Left renal cortex interstitium (tissue), 4 donors: ENCODE measurements at regions not wholly inside any gene's neighbourhood (a gene's known extent, or its start where the extent isn't known, plus 50 kb on each side); places are given as distances from the start of the nearest gene placed in this dataset.
"Not testable (repeated sequence)": the region's sequence is repeated elsewhere in the genome, so short reads cannot be mapped to it uniquely, and the experiment has no call there.

Experiments
- DNase-seq, 4 donors: peaks; one replicate each; pipeline ENCODE4 v3.0.0-alpha.2; 2013; ENCODE audit warnings: low read depth in 4 of 4, low spot score in 2 of 4, missing footprints in 1 of 4

DNA sequence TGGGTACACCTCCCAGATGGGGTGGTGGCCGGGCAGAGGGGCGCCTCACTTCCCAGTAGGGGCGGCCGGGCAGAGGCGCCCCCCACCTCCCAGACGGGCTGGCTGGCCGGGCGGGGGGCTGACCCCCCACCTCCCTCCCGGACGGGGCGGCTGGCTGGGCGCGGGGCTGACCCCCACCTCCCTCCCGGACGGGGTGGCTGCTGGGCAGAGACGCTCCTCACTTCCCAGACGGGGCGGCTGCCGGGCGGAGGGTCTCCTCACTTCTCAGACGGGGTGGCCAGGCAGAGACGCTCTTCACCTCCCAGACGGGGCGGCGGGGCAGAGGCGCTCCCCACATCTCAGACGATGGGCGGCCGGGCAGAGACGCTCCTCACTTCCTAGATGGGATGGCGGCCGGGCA lies 240.6 kb downstream of the IL20RB start:
- not testable (repeated sequence) for DNase-seq

DNA sequence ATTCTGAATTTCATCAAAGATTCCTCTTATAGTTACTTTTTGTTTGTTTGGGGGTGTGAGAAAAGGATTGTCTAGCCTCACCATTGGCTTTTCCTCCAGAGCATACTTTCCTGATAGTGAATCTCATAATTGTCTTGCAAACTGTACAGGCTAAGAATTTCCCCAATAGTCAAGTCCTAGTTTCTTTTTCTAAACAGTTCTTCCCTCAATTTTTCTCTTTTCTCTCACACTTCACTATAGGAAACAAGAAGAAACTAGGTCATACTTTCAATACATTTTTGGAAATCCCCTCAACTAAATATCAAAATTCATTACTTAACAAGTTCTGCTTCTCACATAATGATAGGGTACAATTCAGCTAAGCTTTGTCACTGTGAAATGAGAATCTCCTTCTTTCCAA lies 241.9 kb downstream of the IL20RB start:
- no peak for DNase-seq

DNA sequence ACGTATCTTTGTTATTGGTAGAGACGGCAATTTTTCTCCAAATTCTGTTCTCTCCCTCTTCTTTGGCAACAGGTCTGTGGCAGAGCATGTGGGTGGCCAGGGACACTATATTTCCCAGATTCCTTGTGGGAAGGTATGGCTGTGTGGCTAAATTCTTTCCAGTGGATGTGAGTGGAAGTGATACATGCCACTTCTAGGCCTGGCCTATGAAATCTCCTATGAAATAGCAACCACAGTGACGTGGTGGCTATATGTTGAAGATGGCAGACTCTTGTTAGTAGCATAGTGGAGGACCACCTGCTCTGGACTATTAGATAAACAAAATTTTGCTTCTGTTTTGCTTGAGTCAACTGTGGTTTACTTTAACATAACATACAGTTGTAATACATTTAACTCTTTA lies 243.3 kb downstream of the IL20RB start:
- DNase-seq: no peak

DNA sequence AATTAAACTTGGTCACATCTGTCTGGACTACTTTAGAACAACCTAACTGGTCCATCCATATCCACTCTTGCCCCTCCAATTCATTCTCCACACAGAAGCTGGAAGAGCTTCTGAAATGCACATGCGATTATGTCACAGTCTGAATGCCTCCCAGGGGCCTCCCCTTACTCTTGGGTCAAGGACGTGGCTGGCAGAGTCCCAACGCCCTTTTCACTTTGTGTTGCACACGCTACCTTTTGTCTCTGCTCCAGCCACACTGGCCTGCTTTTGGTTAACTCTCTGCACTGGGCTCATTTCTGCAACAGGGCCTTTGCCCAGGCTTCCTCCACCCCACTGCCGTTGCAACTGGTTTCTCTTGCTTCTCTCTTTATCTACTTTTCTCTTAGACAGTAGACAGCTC lies 245.2 kb downstream of the IL20RB start:
- no peak for DNase-seq

DNA sequence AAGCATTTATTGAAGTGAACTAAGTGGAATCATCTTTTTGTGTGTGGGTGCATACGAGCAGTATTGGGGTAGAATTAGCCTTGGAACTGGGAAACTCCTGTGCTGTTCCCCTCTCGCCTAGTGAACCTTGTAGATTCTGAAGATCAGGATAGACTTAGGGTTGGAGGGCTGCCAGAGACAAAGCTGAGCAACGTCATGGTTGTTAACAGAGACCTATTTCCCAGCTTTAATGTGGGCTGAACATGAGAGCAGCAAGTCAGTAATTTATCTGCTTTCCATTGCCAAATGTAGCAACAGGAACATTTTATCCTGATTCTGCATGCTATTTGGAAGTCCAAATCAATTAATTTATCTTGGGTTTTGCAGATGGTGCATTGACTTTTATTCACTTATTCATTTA lies 246.6 kb downstream of the IL20RB start:
- DNase-seq: no peak

DNA sequence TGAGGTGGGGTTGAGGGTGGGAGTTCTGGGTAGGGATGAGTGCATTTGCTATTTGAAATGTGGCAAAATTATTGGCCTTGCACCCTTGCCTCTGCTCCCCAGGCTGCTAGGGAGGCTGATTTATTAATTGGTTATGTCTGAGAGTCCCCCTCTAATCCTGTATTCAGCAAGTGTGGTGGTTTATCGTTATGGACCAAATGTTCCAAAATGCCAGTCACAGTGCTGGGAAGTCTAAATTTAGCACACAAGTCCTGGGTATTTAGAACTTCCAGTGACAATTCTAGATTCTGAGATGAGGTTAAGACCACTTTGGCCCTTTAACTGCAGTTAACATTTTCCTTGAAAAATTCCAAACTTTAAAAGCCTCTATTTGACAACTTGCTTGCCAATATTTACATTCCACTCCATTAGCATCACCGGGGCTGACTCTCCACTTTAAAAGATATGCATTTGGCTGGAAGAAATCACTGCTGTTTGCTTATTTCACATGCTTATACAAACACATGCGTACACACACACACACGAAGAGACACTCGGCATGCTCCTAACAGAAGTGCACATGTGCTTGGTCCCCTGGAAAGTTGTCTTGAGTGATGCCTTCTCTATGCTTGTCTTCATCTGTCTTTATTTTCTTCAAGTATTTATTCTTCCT lies 247.7 kb downstream of the IL20RB start:
- no peak for DNase-seq

DNA sequence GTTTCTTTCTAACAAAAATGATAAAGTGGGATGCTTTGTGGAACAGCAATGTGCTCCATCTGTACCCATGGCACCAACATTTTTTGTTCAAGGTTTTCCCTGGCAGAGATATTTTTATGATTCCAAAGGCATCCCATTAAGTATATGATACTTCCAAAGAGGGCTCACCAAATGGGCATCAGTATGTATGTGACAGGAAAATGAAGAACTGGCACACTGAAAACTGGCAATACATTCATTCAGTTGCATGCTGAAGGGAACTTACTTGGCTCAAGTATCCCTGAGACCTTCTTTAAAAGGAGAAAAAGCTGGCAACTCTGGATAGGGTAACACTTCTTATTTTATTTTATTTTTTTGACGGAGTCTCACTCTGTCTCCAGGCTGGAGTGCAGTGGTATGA lies 249.8 kb downstream of the IL20RB start:
- no peak for DNase-seq

DNA sequence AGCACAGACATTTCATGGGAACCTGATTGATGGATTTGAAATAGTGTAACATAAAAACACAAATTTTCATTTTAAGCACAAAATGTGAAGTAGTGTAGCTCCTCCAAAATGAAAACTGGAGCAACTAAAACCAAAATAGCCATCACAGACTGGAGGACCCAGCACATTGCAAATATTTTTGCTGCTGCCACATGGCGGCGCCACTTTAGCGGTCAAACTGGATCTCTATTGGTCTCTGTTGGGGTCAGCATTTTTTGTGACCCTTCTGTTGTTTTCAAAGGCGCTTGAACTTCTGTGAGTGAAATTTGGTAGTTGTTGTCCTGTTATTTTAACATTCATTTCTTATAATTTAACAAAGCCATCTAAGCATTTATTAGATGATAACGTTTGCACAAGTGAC lies 259.9 kb downstream of the IL20RB start:
- no peak for DNase-seq

DNA sequence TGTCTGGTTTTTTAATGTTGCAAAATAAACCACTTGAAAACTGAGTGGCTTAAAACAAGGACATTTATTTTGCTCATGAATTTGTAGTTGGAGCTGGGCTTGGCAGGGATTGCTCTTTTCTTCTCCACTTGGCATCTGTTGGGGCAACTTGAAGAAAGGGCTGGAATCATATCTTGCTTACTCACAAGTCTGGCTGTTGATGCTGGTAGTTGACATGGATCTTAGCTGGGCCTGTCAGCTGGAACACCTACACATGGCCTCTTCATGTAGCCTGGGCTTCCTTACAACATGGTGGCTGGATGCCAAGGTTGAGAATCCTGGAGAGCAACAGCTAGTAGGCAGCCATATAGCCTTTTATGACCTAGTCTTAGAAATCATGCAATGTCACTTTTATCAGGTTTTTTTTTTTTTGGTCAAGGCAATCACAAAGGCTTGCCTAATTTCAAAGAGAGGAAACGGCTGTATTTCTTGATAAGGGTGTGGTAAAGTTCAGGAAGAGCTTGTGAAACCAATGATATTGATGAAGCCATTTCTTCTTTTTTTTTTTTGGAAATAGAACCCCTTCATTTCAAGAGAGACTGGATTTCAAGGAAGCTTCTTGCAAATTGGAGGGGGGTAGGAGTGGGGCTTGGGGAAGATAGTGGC lies 262.1 kb downstream of the IL20RB start:
- DNase-seq: no peak

DNA sequence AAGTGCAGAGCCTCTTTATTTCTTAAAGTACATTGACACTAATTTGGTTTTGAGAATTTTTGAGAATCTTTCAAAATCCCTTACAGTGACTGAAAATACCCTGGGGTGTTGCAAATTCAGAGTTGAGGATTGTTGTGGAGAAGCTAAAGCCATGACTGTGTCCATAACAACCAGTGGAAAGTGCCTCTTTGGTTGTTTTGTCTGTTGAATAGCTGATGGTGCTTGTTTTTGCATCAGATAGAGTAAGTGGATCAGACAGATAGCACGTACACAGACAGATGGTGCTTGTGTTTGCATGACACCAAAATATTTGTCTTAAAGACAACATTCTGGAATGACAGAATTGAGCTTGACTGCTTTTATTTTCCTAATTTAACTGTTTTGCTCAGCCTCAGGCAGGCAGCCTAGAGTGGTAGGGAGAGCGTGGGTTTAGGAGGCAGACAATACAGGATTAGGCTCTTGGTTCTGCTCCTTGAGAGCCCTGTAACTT lies 265.0 kb downstream of the IL20RB start:
- DNase-seq: no peak

DNA sequence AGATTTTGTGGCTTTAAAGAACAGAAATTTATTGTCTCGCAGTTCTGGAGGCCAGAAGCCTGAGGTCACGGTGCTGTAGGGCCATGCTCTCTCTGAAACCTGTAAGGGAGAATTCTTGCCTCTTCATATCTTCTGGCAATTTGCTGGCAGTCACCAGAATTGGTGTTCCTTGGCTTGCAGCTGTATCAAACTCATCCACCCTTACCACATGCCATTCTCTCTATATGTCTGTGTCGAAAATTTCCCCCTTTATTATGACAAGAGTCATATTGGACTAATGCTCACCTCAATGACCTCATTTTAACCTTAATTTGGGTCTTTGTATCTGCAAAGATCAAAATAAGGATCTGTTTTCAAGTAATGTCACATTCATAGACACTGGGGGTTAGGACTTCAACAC lies 266.7 kb downstream of the IL20RB start:
- no peak for DNase-seq

DNA sequence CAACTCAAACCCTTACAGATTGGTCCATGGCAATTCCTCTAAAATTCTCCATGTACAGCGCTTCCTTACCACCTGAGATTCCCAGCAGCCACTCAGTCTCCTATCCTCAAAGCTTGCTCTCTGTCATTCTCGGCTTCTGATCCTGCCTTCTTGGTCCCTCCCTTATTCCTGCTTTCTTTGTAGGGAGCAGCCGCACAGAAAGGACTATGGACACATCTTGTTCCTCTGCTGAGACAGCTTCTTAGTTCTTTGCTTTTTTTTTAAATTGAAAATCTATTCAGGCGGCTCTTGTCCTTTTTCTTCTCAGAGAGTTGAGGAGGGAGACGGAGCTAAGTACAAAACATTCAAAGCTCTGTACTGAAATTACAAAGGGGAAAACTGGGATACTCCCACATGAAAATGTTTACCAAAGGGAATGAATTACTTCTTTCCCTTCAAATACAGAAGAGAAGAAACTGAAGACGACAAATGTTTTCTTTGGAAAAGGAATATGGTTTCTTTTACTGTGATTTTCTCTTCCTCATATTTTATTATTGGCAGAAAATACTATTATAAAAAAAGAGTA lies 285.1 kb downstream of the IL20RB start:
- DNase-seq: peak in 1 of 4 donors; percentile 21

DNA sequence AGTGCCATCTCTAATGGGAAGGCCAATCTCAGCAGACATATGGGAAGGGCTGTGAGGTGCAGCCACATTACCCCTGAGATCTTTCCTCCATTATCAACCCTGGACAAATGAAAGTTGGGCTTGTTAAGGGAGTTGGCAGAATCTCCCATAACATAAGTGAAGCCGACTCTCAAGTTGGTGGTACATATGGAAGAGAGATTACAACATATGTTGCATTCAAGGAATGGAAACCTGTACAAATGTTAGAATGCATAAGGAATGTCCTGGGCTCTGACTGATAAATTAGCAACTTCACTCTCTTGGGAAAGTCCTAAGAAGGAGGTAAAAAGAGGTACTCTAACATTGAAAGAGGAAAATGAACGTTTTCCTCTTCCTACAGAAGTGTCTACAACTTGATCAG lies 288.7 kb downstream of the IL20RB start:
- DNase-seq: no peak

DNA sequence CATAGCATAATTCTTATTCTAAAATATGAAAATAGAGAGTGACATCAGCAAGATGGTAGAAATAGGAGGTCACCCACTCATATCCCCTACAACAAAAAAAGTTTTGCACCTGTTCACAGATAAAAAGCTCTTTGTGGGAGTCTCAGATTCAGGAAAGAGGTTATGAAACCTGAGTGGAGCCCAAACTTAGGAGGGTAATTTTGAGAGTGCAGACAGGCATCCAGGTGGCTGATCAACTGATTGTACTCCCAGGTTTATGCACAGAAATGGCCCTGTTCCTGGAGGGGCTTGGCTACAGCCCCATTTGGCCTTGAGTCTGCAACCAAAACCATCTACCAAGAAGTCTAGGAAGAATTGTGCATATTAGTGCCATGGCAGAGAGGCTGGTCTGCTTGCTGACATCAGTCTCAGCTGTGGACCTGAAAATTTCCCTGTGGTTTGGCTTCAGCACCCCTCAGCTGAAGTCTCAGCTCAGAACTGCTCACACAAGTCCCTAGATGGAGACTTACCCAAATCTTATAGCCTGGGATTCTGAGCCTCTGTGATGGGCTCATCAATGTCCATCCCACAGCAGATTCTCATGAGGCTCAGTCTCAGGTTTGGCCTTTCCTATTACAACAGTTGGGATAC lies 291.6 kb downstream of the IL20RB start:
- DNase-seq: no peak

DNA sequence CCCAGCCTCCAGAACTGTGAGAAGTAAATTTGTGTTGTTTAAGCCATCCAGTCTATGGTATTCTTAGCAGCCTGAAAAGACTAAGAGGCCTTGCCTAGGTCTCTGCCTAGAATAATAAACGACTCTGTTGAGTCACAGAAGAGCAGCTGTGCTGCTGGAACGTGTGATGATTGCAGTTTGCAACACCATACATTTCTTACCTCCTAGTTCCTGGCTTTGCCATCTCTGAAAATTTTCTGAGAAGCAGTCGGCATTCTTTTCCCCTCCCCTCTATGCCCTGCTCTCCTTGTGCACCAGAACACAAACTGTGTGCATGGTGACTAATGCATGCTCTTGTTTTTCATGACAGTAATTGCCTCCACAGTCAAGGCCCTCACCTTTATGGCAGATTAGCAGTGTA lies 301.3 kb downstream of the IL20RB start:
- no peak for DNase-seq

DNA sequence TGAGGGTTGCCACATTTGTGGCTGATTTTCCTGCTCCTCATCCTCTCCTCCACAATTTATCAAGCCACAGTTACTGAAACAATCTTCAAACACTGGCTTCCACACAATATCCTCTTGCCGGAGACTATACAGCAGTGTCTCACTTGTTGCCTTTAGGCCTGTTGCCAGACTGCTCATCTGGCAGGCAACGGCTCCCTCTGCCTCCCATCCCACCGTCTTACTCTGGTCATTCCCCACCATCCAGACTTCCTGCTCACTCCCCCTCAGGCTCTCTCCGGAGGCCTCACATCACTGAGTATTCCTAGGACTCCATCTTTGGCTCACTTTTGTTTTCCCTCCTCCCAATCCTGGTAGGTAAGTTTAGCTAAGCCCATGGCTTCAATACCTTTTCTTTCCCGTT lies 301.9 kb downstream of the IL20RB start:
- no peak for DNase-seq

DNA sequence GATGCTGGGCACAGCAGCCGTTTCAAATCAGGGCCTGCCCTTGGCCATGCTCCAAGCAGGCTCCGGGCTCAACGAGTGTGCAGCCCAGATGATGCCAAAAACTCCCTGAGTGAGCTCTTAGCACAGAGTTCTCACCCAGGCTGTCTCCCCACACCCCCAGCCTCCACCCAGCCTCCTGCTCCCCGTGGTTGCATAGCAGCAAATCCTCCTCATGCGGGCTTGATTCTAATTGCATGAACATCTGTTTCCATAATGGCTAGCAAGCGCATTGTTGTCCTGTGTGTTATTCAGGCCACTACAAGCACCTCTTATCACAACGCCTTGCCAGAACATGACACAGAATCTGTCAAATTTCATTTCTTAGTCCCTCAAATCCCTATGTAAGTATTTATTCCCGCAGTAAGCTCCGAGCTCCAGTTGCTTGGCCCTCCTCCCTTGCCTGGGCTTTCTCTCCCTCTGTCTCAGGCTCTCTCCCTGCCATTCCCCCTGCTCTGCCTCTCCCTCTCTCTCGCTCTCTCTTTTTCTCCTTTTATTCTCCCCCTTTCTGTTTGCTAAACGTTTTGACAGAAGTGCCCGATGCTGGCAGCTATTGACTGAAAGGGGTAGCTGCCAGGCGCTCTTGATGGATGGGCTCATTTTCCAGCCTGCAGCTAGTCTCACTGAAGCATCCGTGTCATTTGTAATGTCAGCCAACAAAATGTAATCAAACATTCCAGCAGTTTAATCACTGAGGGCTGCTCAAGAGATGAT lies 306.5 kb downstream of the IL20RB start:
- no peak for DNase-seq

DNA sequence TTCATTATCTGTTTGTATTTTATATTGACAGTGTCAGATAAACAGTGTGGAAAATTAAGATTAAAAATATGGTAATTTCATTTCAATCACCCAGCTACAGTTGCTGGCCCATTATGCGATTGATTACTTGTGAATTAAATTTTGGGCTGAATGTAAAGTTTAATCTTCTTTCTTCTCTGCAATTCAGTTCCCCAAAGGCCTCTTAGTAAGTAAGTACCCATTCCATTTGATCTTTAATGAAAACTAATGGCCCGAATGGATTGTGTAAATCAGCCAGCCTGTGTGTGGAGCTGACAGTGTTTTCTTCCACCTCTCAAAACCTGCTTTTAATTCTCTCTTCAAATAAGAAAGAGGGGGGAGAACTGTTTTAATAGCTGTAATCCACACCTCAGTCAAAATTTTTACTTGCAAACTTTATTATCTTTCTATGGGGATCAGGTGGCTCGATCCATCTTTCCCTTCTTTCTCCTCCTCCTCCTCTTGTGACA lies 307.1 kb downstream of the IL20RB start:
- no peak for DNase-seq

DNA sequence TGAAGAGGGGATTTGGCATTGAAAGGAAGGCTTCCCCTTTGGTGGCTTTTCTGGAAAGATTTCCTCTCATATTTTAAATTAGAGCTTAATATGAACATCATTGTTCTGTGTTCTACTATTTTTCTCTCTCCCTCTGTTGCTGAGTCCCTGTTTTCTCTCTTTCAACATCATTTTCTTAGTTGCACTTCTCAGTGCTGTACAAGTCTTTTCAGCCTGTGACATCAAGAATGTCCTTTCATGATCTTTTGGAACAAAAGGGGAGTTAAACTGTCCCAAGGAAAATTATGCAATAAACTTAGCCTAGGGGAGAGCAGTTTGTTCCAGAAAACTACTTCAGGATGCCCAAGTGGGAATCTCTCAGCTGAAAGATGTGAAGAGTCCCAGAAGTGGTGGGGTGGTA lies 325.1 kb downstream of the IL20RB start:
- no peak for DNase-seq

DNA sequence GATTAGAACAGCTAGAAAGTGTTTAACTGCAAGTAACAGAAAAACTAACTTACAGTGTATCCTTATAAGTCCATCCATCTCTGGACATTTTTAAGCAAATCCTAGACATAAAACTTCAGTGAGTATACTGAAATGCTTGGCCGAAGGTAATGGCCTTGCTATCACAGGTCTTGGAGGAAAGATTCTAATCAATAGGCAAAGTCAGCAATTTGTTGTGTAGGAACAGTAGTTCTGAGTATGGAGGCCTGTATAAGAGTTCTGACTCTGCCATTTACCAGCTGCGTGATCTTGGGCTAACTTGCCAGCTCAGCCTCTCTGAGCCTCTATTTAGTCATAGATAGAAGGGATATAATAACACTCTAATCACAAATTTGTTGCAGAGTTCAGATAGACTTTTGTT lies 328.1 kb downstream of the IL20RB start:
- DNase-seq: no peak

DNA sequence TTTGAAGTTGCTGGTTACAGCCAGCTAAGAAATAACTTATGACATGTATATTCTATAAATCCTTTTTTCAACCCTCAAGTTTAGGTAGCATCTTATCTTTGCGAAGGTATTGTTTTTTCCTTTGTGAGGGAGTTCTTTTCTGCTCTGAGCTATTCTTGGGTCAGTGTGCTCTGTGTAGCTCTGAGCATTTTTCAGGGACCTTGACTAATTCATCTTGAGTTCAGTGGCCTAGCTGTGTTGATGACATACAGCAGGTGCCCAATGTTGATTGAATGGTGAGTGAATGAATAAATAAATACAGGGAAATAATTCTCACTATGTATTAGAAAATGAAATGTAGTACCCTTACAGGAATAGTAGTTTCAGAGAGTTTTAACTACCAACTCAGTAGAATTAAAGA lies 335.3 kb downstream of the IL20RB start:
- no peak for DNase-seq
